CD14-positive monocyte (primary cell): ENCODE measurements at regions not wholly inside any gene's neighbourhood (a gene's known extent, or its start where the extent isn't known, plus 50 kb on each side); places are given as distances from the start of the nearest gene placed in this dataset.

ENCODE experiments used
- DNase-seq, 3 donors: peaks; one replicate each; pipeline ENCODE4 v3.0.0-alpha.2; 2011 to 2022
- H2AFZ ChIP-seq: 2 replicates; pipeline ENCODE4 v1.6.0; 2012; ENCODE audit warnings: mild to moderate bottlenecking, low read depth, low read length, inconsistent platforms; ENCODE audit not compliant: insufficient read depth, poor library complexity, severe bottlenecking
- H3K27ac ChIP-seq, 2 donors: 1 replicate in 1 of 2; 2 replicates in 1 of 2; pipeline ENCODE4 v1.5.1; 2012 to 2013; ENCODE audit warnings: low read length in 2 of 2, control low read depth in 1 of 2, inconsistent platforms in 1 of 2, low read depth in 1 of 2, mild to moderate bottlenecking in 1 of 2
- H3K27me3 ChIP-seq, 2 donors: one replicate each; pipeline versions ENCODE4 v1.6.0 to v1.6.1; 2011 to 2013; ENCODE audit warnings: low read length in 2 of 2; ENCODE audit not compliant: control insufficient read depth in 2 of 2, insufficient read depth in 2 of 2
- H3K36me3 ChIP-seq, 2 donors: replicated peaks in 1 of 2; 1 replicate in 1 of 2; 2 replicates in 1 of 2; pipeline versions ENCODE4 v1.5.1 to v1.6.1; 2012 to 2013; ENCODE audit warnings: low read length in 2 of 2, control low read depth in 1 of 2, inconsistent platforms in 1 of 2, mild to moderate bottlenecking in 1 of 2; ENCODE audit not compliant: insufficient read depth in 2 of 2, control insufficient read depth in 1 of 2
- H3K4me1 ChIP-seq, 2 donors: 1 replicate in 1 of 2; 2 replicates in 1 of 2; pipeline versions ENCODE4 v1.5.1 to v1.6.1; 2012 to 2013; ENCODE audit warnings: low read length in 2 of 2, control low read depth in 1 of 2, inconsistent platforms in 1 of 2, mild to moderate bottlenecking in 1 of 2, moderate library complexity in 1 of 2; ENCODE audit not compliant: insufficient read depth in 2 of 2, control insufficient read depth in 1 of 2
- H3K4me2 ChIP-seq: replicated peaks from 2 replicates; pipeline ENCODE3; 2012; ENCODE audit warnings: low read length, moderate library complexity, mild to moderate bottlenecking; ENCODE audit not compliant: poor library complexity, severe bottlenecking; ENCODE audit errors: extremely low read depth
- H3K4me3 ChIP-seq, 3 experiments: fragments of 200-600 bp in 1 of 3; sonication (generic) in 1 of 3; replicated peaks in 1 of 3; 1 replicate in 2 of 3; 2 replicates in 1 of 3; pipeline ENCODE4 v1.5.1; 2011 to 2013; ENCODE audit warnings: low read length in 3 of 3, mild to moderate bottlenecking in 3 of 3, control low read depth in 2 of 3, low read depth in 2 of 3, inconsistent platforms in 1 of 3, moderate library complexity in 1 of 3
- H3K79me2 ChIP-seq: 2 replicates; pipeline ENCODE4 v1.6.0; 2012; ENCODE audit warnings: mild to moderate bottlenecking, control low read depth, inconsistent platforms, low read length, moderate library complexity; ENCODE audit not compliant: insufficient read depth
- H3K9ac ChIP-seq: 2 replicates; pipeline ENCODE4 v1.6.0; 2017; ENCODE audit warnings: low read length, mild to moderate bottlenecking; ENCODE audit not compliant: insufficient read depth, poor library complexity, severe bottlenecking
- H3K9me3 ChIP-seq, 2 donors: replicated peaks in 1 of 2; 1 replicate in 1 of 2; 2 replicates in 1 of 2; pipeline versions ENCODE4 v1.5.1 to v1.6.1; 2012 to 2013; ENCODE audit warnings: low read length in 2 of 2, control low read depth in 1 of 2; ENCODE audit not compliant: control insufficient read depth in 1 of 2, insufficient read depth in 1 of 2
- H4K20me1 ChIP-seq: 2 replicates; pipeline ENCODE4 v1.6.0; 2012; ENCODE audit warnings: mild to moderate bottlenecking, low read length, control low read depth, moderate library complexity; ENCODE audit not compliant: insufficient read depth
- H3K27ac Mint-ChIP-seq, 7 donors: one replicate each; pipeline ENCODE4 v1.8.0; 2020; ENCODE audit warnings: mild to moderate bottlenecking in 7 of 7, mixed read lengths in 7 of 7, moderate library complexity in 6 of 7, inconsistent platforms in 2 of 7
- H3K27me3 Mint-ChIP-seq, 3 donors: one replicate each; pipeline ENCODE4 v1.8.0; 2021 to 2022; ENCODE audit warnings: low read depth in 3 of 3, mild to moderate bottlenecking in 3 of 3, mixed read lengths in 3 of 3, moderate library complexity in 3 of 3, inconsistent platforms in 1 of 3
- H3K36me3 Mint-ChIP-seq, 2 donors: one replicate each; pipeline ENCODE4 v1.8.0; 2020; ENCODE audit warnings: mixed read lengths in 2 of 2, inconsistent platforms in 1 of 2, mild to moderate bottlenecking in 1 of 2
- H3K4me1 Mint-ChIP-seq: one replicate; pipeline ENCODE4 v1.8.0; 2020; ENCODE audit warnings: mild to moderate bottlenecking, mixed read lengths
- H3K4me3 Mint-ChIP-seq, 2 donors: one replicate each; pipeline ENCODE4 v1.8.0; 2020; ENCODE audit warnings: mild to moderate bottlenecking in 2 of 2, mixed read lengths in 2 of 2, moderate library complexity in 1 of 2
- H3K9me3 Mint-ChIP-seq, 7 donors: one replicate each; pipeline ENCODE4 v1.8.0; 2020 to 2022; ENCODE audit warnings: mixed read lengths in 7 of 7, mild to moderate bottlenecking in 6 of 7, moderate library complexity in 6 of 7, inconsistent platforms in 2 of 7
- CTCF ChIP-seq: fragments of 200-600 bp; IDR thresholded peaks from one replicate; pipeline ENCODE4 v1.8.0; 2022; ENCODE audit warnings: antibody characterized with exemption, mild to moderate bottlenecking
- WGBS: methylation state at CpG from one replicate; pipeline ENCODE4 v1.1.5; 2013; ENCODE audit warnings: missing lambda C conversion rate; ENCODE audit not compliant: insufficient coverage; 5-methylcytosine and 5-hydroxymethylcytosine counted together
- intact Hi-C, 2 donors: fragments of 100-400 bp; cut with micrococcal nuclease; formaldehyde crosslinking; loops; one replicate each; pipeline versions ENCODE4 v1.15.0 to v1.15.1; 2023

- H3K36me3 Mint-ChIP-seq, result no peaks in the 10 kb centered on the region
- Histone ChIP-seq H3K9me3 (no peaks in the 10 kb centered on the region), H3K4me2 (no peak overlapping the region), H3K27ac (no peak overlapping the region), H3K9ac (no peak overlapping the region), H3K4me1 (no peaks in the 10 kb centered on the region), H3K4me3 (no peak overlapping the region), H4K20me1 (no peaks in the 10 kb centered on the region), H3K79me2 (no peaks in the 10 kb centered on the region), H3K36me3 (no peaks in the 10 kb centered on the region), H3K27me3 (no peaks in the 10 kb centered on the region), H2AFZ (no peak overlapping the region)
- H3K27me3 Mint-ChIP-seq, result no peaks in the 10 kb centered on the region
- H3K9me3 Mint-ChIP-seq, result peaks cover 0 to 5% (median 3%) of the 10 kb centered on the region in 7 donors
- no peak for DNase-seq
- H3K4me3 Mint-ChIP-seq, result no peak overlapping the region
- TF ChIP-seq CTCF, result no peak
- no peak overlapping the region for H3K27ac Mint-ChIP-seq
- intact Hi-C loops, result no loop called here
- no peaks in the 10 kb centered on the region for H3K4me1 Mint-ChIP-seq
- 100% methylated on average over 2 of the region's 4 CpGs for WGBS
Measured at GRCh38 chr5:40288800-40289485, 390.8 kb upstream of the PTGER4 start.

GRCh38 chr5:40284863-40285262 lies 394.9 kb upstream of the PTGER4 start:
- Histone ChIP-seq H3K79me2 (no peaks in the 10 kb centered on the region), H3K36me3 (no peaks in the 10 kb centered on the region), H3K4me2 (no peak overlapping the region), H3K9me3 (no peaks in the 10 kb centered on the region), H4K20me1 (no peaks in the 10 kb centered on the region), H3K4me3 (no peak overlapping the region), H3K27ac (no peak overlapping the region), H2AFZ (no peak overlapping the region), H3K4me1 (no peaks in the 10 kb centered on the region), H3K9ac (no peak overlapping the region), H3K27me3 (no peaks in the 10 kb centered on the region)
- Mint-ChIP-seq H3K4me3 (no peak overlapping the region), H3K9me3 (peaks cover 0 to 4% (median 2%) of the 10 kb centered on the region in 7 donors), H3K36me3 (no peaks in the 10 kb centered on the region), H3K4me1 (no peaks in the 10 kb centered on the region), H3K27me3 (no peaks in the 10 kb centered on the region), H3K27ac (no peak overlapping the region)
- no peak for DNase-seq
- TF ChIP-seq CTCF, result no peak
- intact Hi-C loops, result no loop called here
- WGBS, result no CpG with 5 or more reads among the region's 3 CpGs
